KMS-11 (cell line): ENCODE measurements at regions not wholly inside any gene's neighbourhood (a gene's known extent, or its start where the extent isn't known, plus 50 kb on each side); places are given as distances from the start of the nearest gene placed in this dataset.

Source experiments
- H2AFZ ChIP-seq: fragments of 200-600 bp; sonication (generic); 2 replicates; pipeline ENCODE4 v1.6.1; 2016; ENCODE audit warnings: antibody characterized with exemption, mixed run types, low read depth
- H3K27ac ChIP-seq: fragments of 200-600 bp; sonication (generic); 2 replicates; pipeline ENCODE4 v1.6.1; 2016; ENCODE audit warnings: mild to moderate bottlenecking, mixed run types
- H3K27me3 ChIP-seq: fragments of 200-600 bp; sonication (generic); 2 replicates; pipeline ENCODE4 v1.6.1; 2017; ENCODE audit warnings: mild to moderate bottlenecking, low read depth, mixed run types, moderate library complexity; ENCODE audit not compliant: insufficient read depth
- H3K36me3 ChIP-seq: fragments of 200-600 bp; sonication (generic); 2 replicates; pipeline ENCODE4 v1.6.1; 2017; ENCODE audit warnings: mild to moderate bottlenecking, mixed run types; ENCODE audit not compliant: insufficient read depth
- H3K4me1 ChIP-seq: fragments of 200-600 bp; sonication (generic); 2 replicates; pipeline ENCODE4 v1.6.1; 2016; ENCODE audit warnings: mild to moderate bottlenecking, low read depth, mixed run types; ENCODE audit not compliant: poor library complexity, severe bottlenecking
- H3K4me2 ChIP-seq: fragments of 200-600 bp; sonication (generic); 2 replicates; pipeline ENCODE4 v1.7.0; 2016; ENCODE audit warnings: mild to moderate bottlenecking, mixed run types
- H3K4me3 ChIP-seq: fragments of 200-600 bp; sonication (generic); IDR thresholded peaks from 2 replicates; pipeline ENCODE4 v1.6.1; 2017; ENCODE audit warnings: low read depth, low read length, mixed read lengths; ENCODE audit not compliant: insufficient read depth
- H3K79me2 ChIP-seq: fragments of 200-600 bp; sonication (generic); 2 replicates; pipeline ENCODE4 v1.6.1; 2016; ENCODE audit warnings: low read depth, mixed run types; ENCODE audit not compliant: insufficient read depth
- H3K9ac ChIP-seq: fragments of 200-600 bp; sonication (generic); 2 replicates; pipeline ENCODE4 v1.6.1; 2016; ENCODE audit warnings: mild to moderate bottlenecking, mixed run types
- H4K20me1 ChIP-seq: fragments of 200-600 bp; sonication (generic); 2 replicates; pipeline ENCODE4 v1.6.1; 2016; ENCODE audit warnings: mild to moderate bottlenecking, mixed run types; ENCODE audit not compliant: insufficient read depth
- TF ChIP-seq, protein P1 (sequence below): fragments of 200-600 bp; sonication (generic); conservative IDR thresholded peaks from 2 replicates; pipeline ENCODE4 v1.6.1; 2017; ENCODE audit warnings: low read depth, mild to moderate bottlenecking, antibody characterized with exemption, low read length, moderate library complexity, mixed read lengths

DNA sequence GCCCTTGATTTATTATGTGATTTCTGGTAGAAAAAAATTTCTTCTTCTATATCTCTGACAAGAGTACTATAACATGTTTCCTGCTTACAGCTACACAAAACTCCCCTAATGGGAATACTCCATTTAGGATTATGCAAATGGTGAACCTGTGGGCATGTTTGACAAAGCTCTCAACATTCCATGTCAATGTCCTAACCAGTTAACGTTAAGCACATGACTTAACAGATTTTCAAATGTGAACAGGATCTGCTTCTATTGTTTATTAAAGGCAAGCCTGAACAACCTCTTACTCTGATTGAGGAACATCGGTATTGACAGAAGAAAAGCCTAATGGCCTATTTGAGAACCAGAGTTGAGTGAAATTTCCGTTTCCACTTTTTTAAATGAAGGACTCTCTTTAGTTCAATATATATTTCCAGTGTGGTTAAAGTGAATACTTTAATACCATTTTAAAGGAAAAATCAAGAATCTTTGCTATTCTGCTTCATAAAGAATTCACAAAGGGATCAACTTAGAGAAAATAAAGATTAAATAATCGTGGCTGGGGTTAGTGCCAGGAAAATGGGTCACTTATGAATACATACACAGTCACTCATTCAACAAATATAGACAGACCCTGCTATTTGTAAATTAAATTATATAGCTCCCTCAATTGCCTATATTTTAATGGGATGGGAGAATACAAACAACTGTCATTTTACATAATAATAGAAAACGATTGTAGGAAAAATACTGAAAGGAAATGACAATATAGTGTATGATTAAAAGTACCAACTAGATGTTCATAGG is 300.3 kb upstream of the CBLB start:
- Histone ChIP-seq H3K79me2 (no peaks in the 10 kb centered on the region), H3K4me3 (no peak overlapping the region), H3K4me1 (no peaks in the 10 kb centered on the region), H4K20me1 (no peaks in the 10 kb centered on the region), H3K9ac (no peak overlapping the region), H2AFZ (no peak overlapping the region), H3K27ac (no peak overlapping the region), H3K4me2 (no peak overlapping the region), H3K36me3 (no peaks in the 10 kb centered on the region), H3K27me3 (no peaks in the 10 kb centered on the region)
- TF ChIP-seq, protein P1, sequence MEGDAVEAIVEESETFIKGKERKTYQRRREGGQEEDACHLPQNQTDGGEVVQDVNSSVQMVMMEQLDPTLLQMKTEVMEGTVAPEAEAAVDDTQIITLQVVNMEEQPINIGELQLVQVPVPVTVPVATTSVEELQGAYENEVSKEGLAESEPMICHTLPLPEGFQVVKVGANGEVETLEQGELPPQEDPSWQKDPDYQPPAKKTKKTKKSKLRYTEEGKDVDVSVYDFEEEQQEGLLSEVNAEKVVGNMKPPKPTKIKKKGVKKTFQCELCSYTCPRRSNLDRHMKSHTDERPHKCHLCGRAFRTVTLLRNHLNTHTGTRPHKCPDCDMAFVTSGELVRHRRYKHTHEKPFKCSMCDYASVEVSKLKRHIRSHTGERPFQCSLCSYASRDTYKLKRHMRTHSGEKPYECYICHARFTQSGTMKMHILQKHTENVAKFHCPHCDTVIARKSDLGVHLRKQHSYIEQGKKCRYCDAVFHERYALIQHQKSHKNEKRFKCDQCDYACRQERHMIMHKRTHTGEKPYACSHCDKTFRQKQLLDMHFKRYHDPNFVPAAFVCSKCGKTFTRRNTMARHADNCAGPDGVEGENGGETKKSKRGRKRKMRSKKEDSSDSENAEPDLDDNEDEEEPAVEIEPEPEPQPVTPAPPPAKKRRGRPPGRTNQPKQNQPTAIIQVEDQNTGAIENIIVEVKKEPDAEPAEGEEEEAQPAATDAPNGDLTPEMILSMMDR, result no peak

- H3K27ac ChIP-seq, result no peak overlapping the region
- no peaks in the 10 kb centered on the region for H3K4me1 ChIP-seq
- H3K4me3 ChIP-seq, result no peak overlapping the region
- H3K79me2 ChIP-seq, result no peaks in the 10 kb centered on the region
- no peak overlapping the region for H3K9ac ChIP-seq
- H3K4me2 ChIP-seq, result no peak overlapping the region
- H3K27me3 ChIP-seq, result no peaks in the 10 kb centered on the region
- TF ChIP-seq, protein P1, result no peak
- no peaks in the 10 kb centered on the region for H4K20me1 ChIP-seq
- no peak overlapping the region for H2AFZ ChIP-seq
- no peaks in the 10 kb centered on the region for H3K36me3 ChIP-seq
Measured at GRCh38 chr3:106170636-106171035, 301.8 kb upstream of the CBLB start.

GRCh38 chr3:106172101-106172500 is 303.3 kb upstream of the CBLB start:
- Histone ChIP-seq H3K36me3 (no peaks in the 10 kb centered on the region), H3K4me2 (no peak overlapping the region), H3K27ac (no peak overlapping the region), H4K20me1 (no peaks in the 10 kb centered on the region), H3K27me3 (no peaks in the 10 kb centered on the region), H3K4me3 (no peak overlapping the region), H3K79me2 (no peaks in the 10 kb centered on the region), H3K9ac (no peak overlapping the region), H3K4me1 (no peaks in the 10 kb centered on the region), H2AFZ (no peak overlapping the region)
- TF ChIP-seq, protein P1, result no peak

GRCh38 chr3:106172780-106173179 is 304.0 kb upstream of the CBLB start:
- H4K20me1 ChIP-seq, result no peaks in the 10 kb centered on the region
- H3K27me3 ChIP-seq, result no peaks in the 10 kb centered on the region
- TF ChIP-seq, protein P1, result no peak
- no peak overlapping the region for H3K4me2 ChIP-seq
- H3K79me2 ChIP-seq, result no peaks in the 10 kb centered on the region
- no peak overlapping the region for H3K4me3 ChIP-seq
- H3K27ac ChIP-seq, result no peak overlapping the region
- no peaks in the 10 kb centered on the region for H3K4me1 ChIP-seq
- no peak overlapping the region for H3K9ac ChIP-seq
- no peaks in the 10 kb centered on the region for H3K36me3 ChIP-seq
- no peak overlapping the region for H2AFZ ChIP-seq
